Sigmoid colon (tissue), 4 donors: ENCODE measurements at regions not wholly inside any gene's neighbourhood (a gene's known extent, or its start where the extent isn't known, plus 50 kb on each side); places are given as distances from the start of the nearest gene placed in this dataset.

Experiments used
- EP300 ChIP-seq, 4 donors: sonication (generic); formaldehyde crosslinking; IDR thresholded peaks; one replicate each; pipeline ENCODE4 v1.6.1; 2017; ENCODE audit warnings: antibody characterized with exemption in 4 of 4
- POLR2A ChIP-seq, 2 donors: fragments of 450-650 bp; IDR thresholded peaks; one replicate each; pipeline ENCODE4 v1.6.1; 2016; ENCODE audit warnings: antibody characterized with exemption in 2 of 2, mild to moderate bottlenecking in 2 of 2, moderate library complexity in 2 of 2
- POLR2AphosphoS5 ChIP-seq, 4 donors: sonication (generic); formaldehyde crosslinking; IDR thresholded peaks; one replicate each; pipeline ENCODE4 v1.6.1; 2017; ENCODE audit warnings: antibody characterized with exemption in 4 of 4
- TF ChIP-seq, protein P1 (sequence below), 4 experiments: fragments of 450-650 bp in 3 of 4; fragments of 200-600 bp in 1 of 4; IDR thresholded peaks; one replicate each; pipeline ENCODE4 v1.5.1; 2016 to 2019; ENCODE audit warnings: antibody characterized with exemption in 4 of 4, mild to moderate bottlenecking in 3 of 4, moderate library complexity in 2 of 4

DNA sequence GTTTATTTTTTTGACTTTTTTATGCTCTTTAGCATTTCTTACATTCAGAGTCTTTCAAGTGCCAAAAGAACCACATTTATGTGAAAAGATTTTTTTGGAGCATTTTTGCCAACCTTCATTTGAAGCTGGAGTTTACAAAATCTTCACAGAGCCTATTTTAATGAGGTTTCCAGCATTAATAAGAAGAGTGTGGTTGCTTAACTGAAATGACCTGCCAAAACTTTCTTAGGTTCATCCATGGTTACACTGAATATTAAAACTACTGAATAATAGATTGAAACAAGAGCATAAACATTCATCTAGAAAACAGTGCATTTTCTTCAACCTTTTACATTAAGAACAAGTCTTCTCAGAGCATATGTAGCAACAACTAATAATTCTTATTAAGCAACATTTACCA, 672.3 kb upstream of the CXADR start:
- no peak for TF ChIP-seq POLR2A (IDR thresholded peaks at IDR 0.05)
- TF ChIP-seq, protein P1, sequence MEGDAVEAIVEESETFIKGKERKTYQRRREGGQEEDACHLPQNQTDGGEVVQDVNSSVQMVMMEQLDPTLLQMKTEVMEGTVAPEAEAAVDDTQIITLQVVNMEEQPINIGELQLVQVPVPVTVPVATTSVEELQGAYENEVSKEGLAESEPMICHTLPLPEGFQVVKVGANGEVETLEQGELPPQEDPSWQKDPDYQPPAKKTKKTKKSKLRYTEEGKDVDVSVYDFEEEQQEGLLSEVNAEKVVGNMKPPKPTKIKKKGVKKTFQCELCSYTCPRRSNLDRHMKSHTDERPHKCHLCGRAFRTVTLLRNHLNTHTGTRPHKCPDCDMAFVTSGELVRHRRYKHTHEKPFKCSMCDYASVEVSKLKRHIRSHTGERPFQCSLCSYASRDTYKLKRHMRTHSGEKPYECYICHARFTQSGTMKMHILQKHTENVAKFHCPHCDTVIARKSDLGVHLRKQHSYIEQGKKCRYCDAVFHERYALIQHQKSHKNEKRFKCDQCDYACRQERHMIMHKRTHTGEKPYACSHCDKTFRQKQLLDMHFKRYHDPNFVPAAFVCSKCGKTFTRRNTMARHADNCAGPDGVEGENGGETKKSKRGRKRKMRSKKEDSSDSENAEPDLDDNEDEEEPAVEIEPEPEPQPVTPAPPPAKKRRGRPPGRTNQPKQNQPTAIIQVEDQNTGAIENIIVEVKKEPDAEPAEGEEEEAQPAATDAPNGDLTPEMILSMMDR (IDR thresholded peaks at IDR 0.05), result no peak
- no peak for TF ChIP-seq POLR2AphosphoS5 (IDR thresholded peaks at IDR 0.05)
- no peak for TF ChIP-seq EP300 (IDR thresholded peaks at IDR 0.05)
